T-helper 1 cell treated with Interleukin-12 subunit alpha and Interleukin-12 subunit beta and Interleukin-4 antibody, amounts not matched to agents 30 μg/mL and 1 μg/mL, for 36 hours (primary cell): ENCODE measurements at regions not wholly inside any gene's neighbourhood (a gene's known extent, or its start where the extent isn't known, plus 50 kb on each side); places are given as distances from the start of the nearest gene placed in this dataset.
"Not testable (repeated sequence)": the region's sequence is repeated elsewhere in the genome, so short reads cannot be mapped to it uniquely, and the experiment has no call there.

Experiments
- H3K27ac Mint-ChIP-seq: one replicate; pipeline ENCODE4 v1.8.0; 2021; ENCODE audit warnings: mild to moderate bottlenecking, mixed read lengths
- H3K27me3 Mint-ChIP-seq: one replicate; pipeline ENCODE4 v1.8.0; 2021; ENCODE audit warnings: low read depth, mixed read lengths
- H3K36me3 Mint-ChIP-seq: one replicate; pipeline ENCODE4 v1.8.0; 2021; ENCODE audit warnings: low read depth, mixed read lengths
- H3K4me1 Mint-ChIP-seq: one replicate; pipeline ENCODE4 v1.8.0; 2021; ENCODE audit warnings: low read depth, mixed read lengths
- H3K4me3 Mint-ChIP-seq: one replicate; pipeline ENCODE4 v1.8.0; 2021; ENCODE audit warnings: mild to moderate bottlenecking, moderate library complexity, mixed read lengths
- H3K9me3 Mint-ChIP-seq: one replicate; pipeline ENCODE4 v1.8.0; 2021; ENCODE audit warnings: mixed read lengths

- Mint-ChIP-seq H3K36me3 (no peaks in the 10 kb centered on the region), H3K4me1 (peaks cover 17% of the 10 kb centered on the region), H3K4me3 (no peak overlapping the region), H3K27me3 (peaks cover 66% of the 10 kb centered on the region), H3K9me3 (no peaks in the 10 kb centered on the region), H3K27ac (no peak overlapping the region)
Observed at GRCh38 chr1:117754061-117754969, 148.5 kb downstream of the TENT5C start.

DNA sequence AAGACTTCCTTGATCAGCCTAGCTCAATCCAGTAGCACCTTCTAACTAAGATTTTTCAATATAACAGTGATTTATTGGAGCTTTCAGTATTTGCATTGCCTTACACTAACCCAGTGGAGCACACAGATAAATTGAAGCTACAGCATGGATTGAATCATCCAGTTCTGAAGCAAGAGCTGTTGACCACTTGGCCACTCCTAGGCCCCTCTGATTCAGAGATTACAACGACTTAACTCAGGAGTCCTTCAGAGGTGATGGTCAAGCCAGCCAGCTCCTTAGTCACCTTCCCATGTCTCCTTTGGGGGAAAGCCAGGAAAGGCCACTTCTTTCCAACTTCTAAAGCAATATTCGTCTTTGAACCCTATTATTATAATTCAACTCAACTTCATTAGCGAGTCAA, 151.8 kb downstream of the TENT5C start:
- Mint-ChIP-seq H3K4me1 (peaks cover 17% of the 10 kb centered on the region), H3K27ac (no peak overlapping the region), H3K36me3 (no peaks in the 10 kb centered on the region), H3K9me3 (no peaks in the 10 kb centered on the region), H3K4me3 (no peak overlapping the region), H3K27me3 (peaks cover 49% of the 10 kb centered on the region)

GRCh38 chr1:117758444-117759316, 152.8 kb downstream of the TENT5C start:
- H3K27me3 Mint-ChIP-seq, result peaks cover 40% of the 10 kb centered on the region
- no peak overlapping the region for H3K27ac Mint-ChIP-seq
- H3K9me3 Mint-ChIP-seq, result no peaks in the 10 kb centered on the region
- H3K4me3 Mint-ChIP-seq, result peak overlapping the region; percentile 63
- H3K36me3 Mint-ChIP-seq, result no peaks in the 10 kb centered on the region
- H3K4me1 Mint-ChIP-seq, result peaks cover 12% of the 10 kb centered on the region

- H3K9me3 Mint-ChIP-seq, result no peaks in the 10 kb centered on the region
- no peak overlapping the region for H3K4me3 Mint-ChIP-seq
- peaks cover 8% of the 10 kb centered on the region for H3K4me1 Mint-ChIP-seq
- peaks cover 34% of the 10 kb centered on the region for H3K27me3 Mint-ChIP-seq
- no peak overlapping the region for H3K27ac Mint-ChIP-seq
- H3K36me3 Mint-ChIP-seq, result no peaks in the 10 kb centered on the region
Observed at GRCh38 chr1:117759535-117759934, 153.7 kb downstream of the TENT5C start.

DNA sequence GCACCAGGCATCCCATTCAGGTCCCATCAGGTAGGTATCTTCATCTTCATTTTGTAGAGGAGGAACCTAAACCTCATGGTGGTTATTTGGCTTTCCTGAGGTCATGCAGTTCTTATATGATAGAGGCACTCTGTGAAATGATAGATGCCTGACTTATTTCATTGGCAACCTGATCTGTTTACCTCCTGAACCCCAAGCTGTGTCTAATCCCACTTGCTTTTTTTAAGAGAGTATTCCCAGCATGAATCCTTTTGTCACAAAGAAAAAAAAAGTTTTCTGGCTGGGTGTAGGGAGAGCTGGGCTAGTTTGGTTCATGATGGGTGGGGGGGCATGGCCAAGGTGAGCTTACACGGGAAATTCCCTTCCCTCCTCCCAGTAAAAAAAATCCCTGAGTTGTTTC, 154.2 kb downstream of the TENT5C start:
- no peak overlapping the region for H3K27ac Mint-ChIP-seq
- H3K27me3 Mint-ChIP-seq, result peaks cover 34% of the 10 kb centered on the region
- H3K9me3 Mint-ChIP-seq, result no peaks in the 10 kb centered on the region
- no peaks in the 10 kb centered on the region for H3K36me3 Mint-ChIP-seq
- H3K4me1 Mint-ChIP-seq, result peaks cover 8% of the 10 kb centered on the region
- H3K4me3 Mint-ChIP-seq, result no peak overlapping the region

GRCh38 chr1:117760485-117760884, 154.6 kb downstream of the TENT5C start:
- H3K4me1 Mint-ChIP-seq, result peaks cover 8% of the 10 kb centered on the region
- no peaks in the 10 kb centered on the region for H3K9me3 Mint-ChIP-seq
- no peaks in the 10 kb centered on the region for H3K36me3 Mint-ChIP-seq
- no peak overlapping the region for H3K27ac Mint-ChIP-seq
- H3K4me3 Mint-ChIP-seq, result no peak overlapping the region
- H3K27me3 Mint-ChIP-seq, result peaks cover 34% of the 10 kb centered on the region

GRCh38 chr1:117767756-117768155, 161.7 kb downstream of the GDAP2 start:
- not testable (repeated sequence) for H3K36me3 Mint-ChIP-seq, H3K4me1 Mint-ChIP-seq, H3K27me3 Mint-ChIP-seq, H3K27ac Mint-ChIP-seq, H3K4me3 Mint-ChIP-seq
- H3K9me3 Mint-ChIP-seq, result peaks cover 39% of the 10 kb centered on the region

- Mint-ChIP-seq H3K27ac (no peak overlapping the region), H3K4me1 (no peaks in the 10 kb centered on the region), H3K9me3 (peaks cover 44% of the 10 kb centered on the region), H3K4me3 (no peak overlapping the region), H3K27me3 (peaks cover 13% of the 10 kb centered on the region), H3K36me3 (peaks cover 2% of the 10 kb centered on the region)
Observed at GRCh38 chr1:117770981-117771531, 158.4 kb downstream of the GDAP2 start.

DNA sequence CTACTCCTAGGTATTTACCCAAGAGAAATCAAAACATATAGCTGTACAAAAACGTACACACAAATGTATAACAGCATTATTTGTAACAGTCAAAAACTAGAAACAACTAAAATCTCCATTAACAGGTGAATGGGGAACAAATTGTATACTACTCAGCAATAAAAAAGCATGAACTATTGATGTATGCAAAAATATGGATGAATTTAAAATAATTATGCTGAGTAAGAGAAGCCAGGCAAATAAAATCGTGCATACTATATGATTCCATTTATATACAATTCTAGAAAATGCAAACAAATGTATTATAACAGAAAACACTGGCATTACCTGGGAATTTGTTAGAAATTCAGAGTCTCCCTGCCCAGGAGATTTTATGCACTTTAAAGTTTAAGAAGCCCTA, 150.1 kb downstream of the GDAP2 start:
- Mint-ChIP-seq H3K4me1 (no peaks in the 10 kb centered on the region), H3K4me3 (no peak overlapping the region), H3K9me3 (no peaks in the 10 kb centered on the region), H3K36me3 (no peaks in the 10 kb centered on the region), H3K27ac (no peak overlapping the region), H3K27me3 (peaks cover 16% of the 10 kb centered on the region)

- H3K4me1 Mint-ChIP-seq, result peaks cover 5% of the 10 kb centered on the region
- no peak overlapping the region for H3K4me3 Mint-ChIP-seq
- H3K36me3 Mint-ChIP-seq, result no peaks in the 10 kb centered on the region
- H3K27me3 Mint-ChIP-seq, result peaks cover 12% of the 10 kb centered on the region
- H3K27ac Mint-ChIP-seq, result no peak overlapping the region
- peaks cover 2% of the 10 kb centered on the region for H3K9me3 Mint-ChIP-seq
Observed at GRCh38 chr1:117780687-117781475, 148.5 kb downstream of the GDAP2 start.

GRCh38 chr1:117782056-117782455, 147.4 kb downstream of the GDAP2 start:
- Mint-ChIP-seq H3K27ac (no peak overlapping the region), H3K9me3 (peaks cover 2% of the 10 kb centered on the region), H3K4me1 (peaks cover 5% of the 10 kb centered on the region), H3K27me3 (peaks cover 17% of the 10 kb centered on the region), H3K4me3 (no peak overlapping the region), H3K36me3 (no peaks in the 10 kb centered on the region)

GRCh38 chr1:117783606-117784396, 145.6 kb downstream of the GDAP2 start:
- peaks cover 2% of the 10 kb centered on the region for H3K9me3 Mint-ChIP-seq
- H3K27ac Mint-ChIP-seq, result no peak overlapping the region
- peaks cover 15% of the 10 kb centered on the region for H3K27me3 Mint-ChIP-seq
- H3K4me3 Mint-ChIP-seq, result no peak overlapping the region
- peaks cover 5% of the 10 kb centered on the region for H3K4me1 Mint-ChIP-seq
- H3K36me3 Mint-ChIP-seq, result no peaks in the 10 kb centered on the region

DNA sequence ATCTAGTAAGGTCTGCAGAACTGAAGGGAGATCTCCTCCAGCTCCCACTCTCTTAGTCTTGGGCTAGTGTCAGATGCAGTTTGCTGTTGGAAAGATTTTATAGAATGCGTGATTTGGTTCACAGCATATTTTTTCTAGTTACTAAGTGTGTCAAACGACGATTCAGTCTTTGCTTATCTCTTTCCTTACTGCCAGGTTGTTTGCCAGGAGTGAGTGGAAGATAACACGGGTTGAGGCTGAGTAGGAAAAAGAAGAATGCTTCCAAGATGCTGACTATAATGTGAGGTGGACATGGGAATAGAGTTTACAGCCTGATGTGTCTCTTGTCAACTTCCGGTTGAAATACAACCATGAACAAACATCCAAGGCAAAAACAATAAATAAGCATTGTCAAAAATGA, 141.4 kb downstream of the GDAP2 start:
- peaks cover 2% of the 10 kb centered on the region for H3K9me3 Mint-ChIP-seq
- H3K36me3 Mint-ChIP-seq, result no peaks in the 10 kb centered on the region
- H3K4me1 Mint-ChIP-seq, result peaks cover 5% of the 10 kb centered on the region
- H3K27me3 Mint-ChIP-seq, result peaks cover 13% of the 10 kb centered on the region
- H3K27ac Mint-ChIP-seq, result no peak overlapping the region
- H3K4me3 Mint-ChIP-seq, result no peak overlapping the region
